HepG2 (cell line): ENCODE measurements at regions not wholly inside any gene's neighbourhood (a gene's known extent, or its start where the extent isn't known, plus 50 kb on each side); places are given as distances from the start of the nearest gene placed in this dataset.

ENCODE experiments used
- EP300 ChIP-seq, 3 experiments: sonication (generic) in 1 of 3; formaldehyde crosslinking in 1 of 3; IDR thresholded peaks; 2 replicates each; pipeline versions ENCODE4 v1.5.1 to v1.6.1; 2011 to 2020; ENCODE audit warnings: low read depth in 2 of 3, low read length in 2 of 3, borderline replicate concordance in 1 of 3, improper control_type of control experiment in 1 of 3, mild to moderate bottlenecking in 1 of 3, missing genetic modification reagents in 1 of 3, moderate library complexity in 1 of 3
- FOXM1 ChIP-seq: sonication (generic); formaldehyde crosslinking; IDR thresholded peaks from 2 replicates; pipeline ENCODE4 v1.5.0; 2020; ENCODE audit warnings: missing genetic modification reagents
- POLR2G ChIP-seq: fragments of 200-400 bp; formaldehyde crosslinking; IDR thresholded peaks from 2 replicates; pipeline ENCODE4 v1.6.1; 2018; ENCODE audit warnings: mild to moderate bottlenecking, low read depth, low read length, moderate library complexity
- SALL2 ChIP-seq: sonication (generic); formaldehyde crosslinking; IDR thresholded peaks from 2 replicates; pipeline ENCODE4 v1.8.1; 2023; ENCODE audit warnings: mild to moderate bottlenecking, missing genetic modification reagents, inconsistent platforms
- SUZ12 ChIP-seq: fragments of 150-350 bp; IDR thresholded peaks from 2 replicates; pipeline ENCODE4 v1.6.1; 2014; ENCODE audit warnings: low read depth, low read length
- ZNF713 ChIP-seq: sonication (generic); formaldehyde crosslinking; IDR thresholded peaks from 2 replicates; pipeline ENCODE4 v1.4.0; 2020; ENCODE audit warnings: mild to moderate bottlenecking, missing genetic modification reagents
- TF ChIP-seq, protein P1 (sequence below): fragments of 450-650 bp; IDR thresholded peaks from 2 replicates; pipeline ENCODE4 v1.6.1; 2017; ENCODE audit warnings: mild to moderate bottlenecking
- TF ChIP-seq, protein P2 (sequence below): sonication (generic); formaldehyde crosslinking; IDR thresholded peaks from 2 replicates; pipeline ENCODE4 v1.4.0; 2020; ENCODE audit warnings: mild to moderate bottlenecking, low read depth, missing genetic modification reagents
- TF ChIP-seq, protein P3 (sequence below): sonication (generic); formaldehyde crosslinking; IDR thresholded peaks from 2 replicates; pipeline ENCODE4 v1.5.0; 2020; ENCODE audit warnings: mild to moderate bottlenecking, missing genetic modification reagents, moderate library complexity
- TF ChIP-seq, protein P4 (sequence below): IDR thresholded peaks from 2 replicates; pipeline ENCODE4 v1.6.1; 2012; ENCODE audit warnings: inconsistent platforms
- TF ChIP-seq, protein P5 (sequence below): sonication (generic); formaldehyde crosslinking; IDR thresholded peaks from 2 replicates; pipeline ENCODE4 v1.5.0; 2020; ENCODE audit warnings: missing genetic modification reagents
- TF ChIP-seq, protein P6 (sequence below): sonication (generic); formaldehyde crosslinking; IDR thresholded peaks from 2 replicates; pipeline ENCODE4 v1.5.0; 2020; ENCODE audit warnings: missing genetic modification reagents

DNA sequence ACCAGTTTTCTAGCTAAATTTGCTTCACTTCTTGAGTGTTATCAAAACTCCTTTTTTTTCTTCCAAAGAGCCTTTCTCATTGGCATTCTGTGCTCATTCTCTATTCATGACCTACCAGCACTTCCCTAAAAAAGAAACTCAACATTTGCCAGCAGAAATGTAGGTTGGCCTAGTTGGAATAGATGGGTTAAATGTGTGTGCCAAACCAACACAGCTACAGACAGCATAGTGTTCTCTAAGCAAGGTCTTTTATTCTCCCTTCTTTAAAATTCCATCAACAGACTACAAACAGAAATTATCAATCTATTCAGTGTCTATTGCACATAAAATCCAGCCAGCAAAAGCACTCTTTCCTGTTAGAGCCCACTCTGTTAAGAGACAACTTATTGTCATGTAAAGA lies 255.8 kb upstream of the PUM3 start:
- TF ChIP-seq, protein P1, sequence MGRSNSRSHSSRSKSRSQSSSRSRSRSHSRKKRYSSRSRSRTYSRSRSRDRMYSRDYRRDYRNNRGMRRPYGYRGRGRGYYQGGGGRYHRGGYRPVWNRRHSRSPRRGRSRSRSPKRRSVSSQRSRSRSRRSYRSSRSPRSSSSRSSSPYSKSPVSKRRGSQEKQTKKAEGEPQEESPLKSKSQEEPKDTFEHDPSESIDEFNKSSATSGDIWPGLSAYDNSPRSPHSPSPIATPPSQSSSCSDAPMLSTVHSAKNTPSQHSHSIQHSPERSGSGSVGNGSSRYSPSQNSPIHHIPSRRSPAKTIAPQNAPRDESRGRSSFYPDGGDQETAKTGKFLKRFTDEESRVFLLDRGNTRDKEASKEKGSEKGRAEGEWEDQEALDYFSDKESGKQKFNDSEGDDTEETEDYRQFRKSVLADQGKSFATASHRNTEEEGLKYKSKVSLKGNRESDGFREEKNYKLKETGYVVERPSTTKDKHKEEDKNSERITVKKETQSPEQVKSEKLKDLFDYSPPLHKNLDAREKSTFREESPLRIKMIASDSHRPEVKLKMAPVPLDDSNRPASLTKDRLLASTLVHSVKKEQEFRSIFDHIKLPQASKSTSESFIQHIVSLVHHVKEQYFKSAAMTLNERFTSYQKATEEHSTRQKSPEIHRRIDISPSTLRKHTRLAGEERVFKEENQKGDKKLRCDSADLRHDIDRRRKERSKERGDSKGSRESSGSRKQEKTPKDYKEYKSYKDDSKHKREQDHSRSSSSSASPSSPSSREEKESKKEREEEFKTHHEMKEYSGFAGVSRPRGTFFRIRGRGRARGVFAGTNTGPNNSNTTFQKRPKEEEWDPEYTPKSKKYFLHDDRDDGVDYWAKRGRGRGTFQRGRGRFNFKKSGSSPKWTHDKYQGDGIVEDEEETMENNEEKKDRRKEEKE: no peak
- TF ChIP-seq FOXM1 (no peak), POLR2G (no peak), EP300 (IDR thresholded peaks at IDR 0.05; ENCODE audit: low read depth in 2 of 2, low read length in 2 of 2) (no peak), EP300 (CRISPR knock-in tag; IDR thresholded peaks at IDR 0.05; ENCODE audit: borderline replicate concordance) (no peak), ZNF713 (no peak), SALL2 (CRISPR knock-in tag) (no peak), SUZ12 (no peak)
- TF ChIP-seq, protein P2, sequence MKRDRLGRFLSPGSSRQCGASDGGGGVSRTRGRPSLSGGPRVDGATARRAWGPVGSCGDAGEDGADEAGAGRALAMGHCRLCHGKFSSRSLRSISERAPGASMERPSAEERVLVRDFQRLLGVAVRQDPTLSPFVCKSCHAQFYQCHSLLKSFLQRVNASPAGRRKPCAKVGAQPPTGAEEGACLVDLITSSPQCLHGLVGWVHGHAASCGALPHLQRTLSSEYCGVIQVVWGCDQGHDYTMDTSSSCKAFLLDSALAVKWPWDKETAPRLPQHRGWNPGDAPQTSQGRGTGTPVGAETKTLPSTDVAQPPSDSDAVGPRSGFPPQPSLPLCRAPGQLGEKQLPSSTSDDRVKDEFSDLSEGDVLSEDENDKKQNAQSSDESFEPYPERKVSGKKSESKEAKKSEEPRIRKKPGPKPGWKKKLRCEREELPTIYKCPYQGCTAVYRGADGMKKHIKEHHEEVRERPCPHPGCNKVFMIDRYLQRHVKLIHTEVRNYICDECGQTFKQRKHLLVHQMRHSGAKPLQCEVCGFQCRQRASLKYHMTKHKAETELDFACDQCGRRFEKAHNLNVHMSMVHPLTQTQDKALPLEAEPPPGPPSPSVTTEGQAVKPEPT (CRISPR knock-in tag): no peak
- TF ChIP-seq, protein P3, sequence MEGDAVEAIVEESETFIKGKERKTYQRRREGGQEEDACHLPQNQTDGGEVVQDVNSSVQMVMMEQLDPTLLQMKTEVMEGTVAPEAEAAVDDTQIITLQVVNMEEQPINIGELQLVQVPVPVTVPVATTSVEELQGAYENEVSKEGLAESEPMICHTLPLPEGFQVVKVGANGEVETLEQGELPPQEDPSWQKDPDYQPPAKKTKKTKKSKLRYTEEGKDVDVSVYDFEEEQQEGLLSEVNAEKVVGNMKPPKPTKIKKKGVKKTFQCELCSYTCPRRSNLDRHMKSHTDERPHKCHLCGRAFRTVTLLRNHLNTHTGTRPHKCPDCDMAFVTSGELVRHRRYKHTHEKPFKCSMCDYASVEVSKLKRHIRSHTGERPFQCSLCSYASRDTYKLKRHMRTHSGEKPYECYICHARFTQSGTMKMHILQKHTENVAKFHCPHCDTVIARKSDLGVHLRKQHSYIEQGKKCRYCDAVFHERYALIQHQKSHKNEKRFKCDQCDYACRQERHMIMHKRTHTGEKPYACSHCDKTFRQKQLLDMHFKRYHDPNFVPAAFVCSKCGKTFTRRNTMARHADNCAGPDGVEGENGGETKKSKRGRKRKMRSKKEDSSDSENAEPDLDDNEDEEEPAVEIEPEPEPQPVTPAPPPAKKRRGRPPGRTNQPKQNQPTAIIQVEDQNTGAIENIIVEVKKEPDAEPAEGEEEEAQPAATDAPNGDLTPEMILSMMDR: no peak
- TF ChIP-seq, protein P4, sequence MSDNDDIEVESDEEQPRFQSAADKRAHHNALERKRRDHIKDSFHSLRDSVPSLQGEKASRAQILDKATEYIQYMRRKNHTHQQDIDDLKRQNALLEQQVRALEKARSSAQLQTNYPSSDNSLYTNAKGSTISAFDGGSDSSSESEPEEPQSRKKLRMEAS: no peak
- TF ChIP-seq, protein P5, sequence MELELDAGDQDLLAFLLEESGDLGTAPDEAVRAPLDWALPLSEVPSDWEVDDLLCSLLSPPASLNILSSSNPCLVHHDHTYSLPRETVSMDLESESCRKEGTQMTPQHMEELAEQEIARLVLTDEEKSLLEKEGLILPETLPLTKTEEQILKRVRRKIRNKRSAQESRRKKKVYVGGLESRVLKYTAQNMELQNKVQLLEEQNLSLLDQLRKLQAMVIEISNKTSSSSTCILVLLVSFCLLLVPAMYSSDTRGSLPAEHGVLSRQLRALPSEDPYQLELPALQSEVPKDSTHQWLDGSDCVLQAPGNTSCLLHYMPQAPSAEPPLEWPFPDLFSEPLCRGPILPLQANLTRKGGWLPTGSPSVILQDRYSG (CRISPR knock-in tag): no peak
- TF ChIP-seq, protein P6, sequence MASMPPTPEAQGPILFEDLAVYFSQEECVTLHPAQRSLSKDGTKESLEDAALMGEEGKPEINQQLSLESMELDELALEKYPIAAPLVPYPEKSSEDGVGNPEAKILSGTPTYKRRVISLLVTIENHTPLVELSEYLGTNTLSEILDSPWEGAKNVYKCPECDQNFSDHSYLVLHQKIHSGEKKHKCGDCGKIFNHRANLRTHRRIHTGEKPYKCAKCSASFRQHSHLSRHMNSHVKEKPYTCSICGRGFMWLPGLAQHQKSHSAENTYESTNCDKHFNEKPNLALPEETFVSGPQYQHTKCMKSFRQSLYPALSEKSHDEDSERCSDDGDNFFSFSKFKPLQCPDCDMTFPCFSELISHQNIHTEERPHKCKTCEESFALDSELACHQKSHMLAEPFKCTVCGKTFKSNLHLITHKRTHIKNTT (CRISPR knock-in tag): no peak
